ENCODE measurements at regions not wholly inside any gene's neighbourhood (a gene's known extent, or its start where the extent isn't known, plus 50 kb on each side); places are given as distances from the start of the nearest gene placed in this dataset.

DNA sequence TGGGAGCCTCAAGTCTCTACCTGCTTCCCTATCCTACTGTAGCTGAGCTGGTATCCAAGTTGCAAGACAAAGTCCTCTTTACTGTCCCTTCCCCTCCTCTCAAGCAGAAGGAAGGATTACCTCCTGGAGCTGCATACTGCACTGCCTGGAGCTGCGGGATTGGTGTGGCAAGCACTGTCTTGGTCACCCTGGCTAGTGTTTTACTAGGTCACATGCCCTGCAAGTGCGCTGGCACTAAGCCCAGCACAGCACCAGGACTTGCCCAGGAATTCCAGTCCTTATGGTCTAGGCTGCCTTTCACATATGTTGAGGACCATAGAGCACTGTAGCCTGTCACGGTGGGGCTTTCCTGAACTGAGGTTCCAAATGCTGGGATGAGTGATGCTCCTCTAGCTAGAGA is 227.3 kb upstream of the ZC4H2 start:
- no peak for TF ChIP-seq CTCF (IDR thresholded peaks at IDR 0.05; ENCODE audit: low read length)
- TF ChIP-seq EZH2 (IDR thresholded peaks at IDR 0.05; ENCODE audit: borderline replicate concordance, low read length), result no peak
